ENCODE measurements at regions not wholly inside any gene's neighbourhood (a gene's known extent, or its start where the extent isn't known, plus 50 kb on each side); places are given as distances from the start of the nearest gene placed in this dataset.
"Not testable (repeated sequence)": the region's sequence is repeated elsewhere in the genome, so short reads cannot be mapped to it uniquely, and the experiment has no call there.

GRCh38 chr2:37802899-37803379 is 122.1 kb upstream of the RMDN2 start:
- DNase-seq (ENCODE audit: low read depth in 4 of 4, low spot score in 1 of 4), result no peak

- DNase-seq (ENCODE audit: low read depth in 4 of 4, low spot score in 1 of 4), result not testable (repeated sequence)
These were observed 119.1 kb upstream of the RMDN2 start for GRCh38 chr2:37806004-37806403.

GRCh38 chr2:37809525-37809924 is 115.6 kb upstream of the RMDN2 start:
- no peak for DNase-seq (ENCODE audit: low read depth in 4 of 4, low spot score in 1 of 4)

- DNase-seq (ENCODE audit: low read depth in 4 of 4, low spot score in 1 of 4), result no peak
These were observed 115.0 kb upstream of the RMDN2 start for GRCh38 chr2:37809931-37810570.

GRCh38 chr2:37812414-37812813 is 112.7 kb upstream of the RMDN2 start:
- DNase-seq (ENCODE audit: low read depth in 4 of 4, low spot score in 1 of 4), result no peak

GRCh38 chr2:37812941-37813730 is 112.0 kb upstream of the RMDN2 start:
- DNase-seq (ENCODE audit: low read depth in 4 of 4, low spot score in 1 of 4), result no peak

- DNase-seq (ENCODE audit: low read depth in 4 of 4, low spot score in 1 of 4), result no peak
These were observed 109.1 kb upstream of the RMDN2 start for GRCh38 chr2:37816036-37816435.

- no peak for DNase-seq (ENCODE audit: low read depth in 4 of 4, low spot score in 1 of 4)
These were observed 108.4 kb upstream of the RMDN2 start for GRCh38 chr2:37816686-37817085.

GRCh38 chr2:37819186-37819585 is 105.9 kb upstream of the RMDN2 start:
- no peak for DNase-seq (ENCODE audit: low read depth in 4 of 4, low spot score in 1 of 4)

- DNase-seq (ENCODE audit: low read depth in 4 of 4, low spot score in 1 of 4), result no peak
These were observed 104.6 kb upstream of the RMDN2 start for GRCh38 chr2:37820471-37820986.

- DNase-seq (ENCODE audit: low read depth in 4 of 4, low spot score in 1 of 4), result no peak
These were observed 99.5 kb upstream of the RMDN2 start for GRCh38 chr2:37825586-37825985.

GRCh38 chr2:37826611-37827010 is 98.5 kb upstream of the RMDN2 start:
- DNase-seq (ENCODE audit: low read depth in 4 of 4, low spot score in 1 of 4), result no peak

- DNase-seq (ENCODE audit: low read depth in 4 of 4, low spot score in 1 of 4), result no peak
These were observed 97.6 kb upstream of the RMDN2 start for GRCh38 chr2:37827455-37827854.

GRCh38 chr2:37827911-37828511 is 97.1 kb upstream of the RMDN2 start:
- DNase-seq (ENCODE audit: low read depth in 4 of 4, low spot score in 1 of 4), result no peak

GRCh38 chr2:37829202-37829601 is 95.9 kb upstream of the RMDN2 start:
- no peak for DNase-seq (ENCODE audit: low read depth in 4 of 4, low spot score in 1 of 4)

- DNase-seq (ENCODE audit: low read depth in 4 of 4, low spot score in 1 of 4), result no peak
These were observed 95.3 kb upstream of the RMDN2 start for GRCh38 chr2:37829616-37830395.

- no peak for DNase-seq (ENCODE audit: low read depth in 4 of 4, low spot score in 1 of 4)
These were observed 94.5 kb upstream of the RMDN2 start for GRCh38 chr2:37830636-37831035.

GRCh38 chr2:37831081-37831780 is 93.9 kb upstream of the RMDN2 start:
- DNase-seq (ENCODE audit: low read depth in 4 of 4, low spot score in 1 of 4), result no peak

- peak; percentile 62 to 76 (median 69) for DNase-seq (ENCODE audit: low read depth in 4 of 4, low spot score in 1 of 4)
These were observed 92.4 kb upstream of the RMDN2 start for GRCh38 chr2:37832590-37833197.

GRCh38 chr2:37833423-37833822 is 91.7 kb upstream of the RMDN2 start:
- peak in 2 of 4 experiments; percentile 11 to 31 for DNase-seq (ENCODE audit: low read depth in 4 of 4, low spot score in 1 of 4)
